Liver (tissue), 8 donors: ENCODE measurements at regions not wholly inside any gene's neighbourhood (a gene's known extent, or its start where the extent isn't known, plus 50 kb on each side); places are given as distances from the start of the nearest gene placed in this dataset.

Source experiments
- DNase-seq: peaks from one replicate; pipeline ENCODE4 v3.0.0-alpha.2; 2017; ENCODE audit warnings: low spot score
- H3K27ac ChIP-seq, 2 donors: one replicate each; pipeline ENCODE4 v1.7.0; 2013; ENCODE audit warnings: inconsistent platforms in 2 of 2, low read length in 2 of 2, control low read depth in 1 of 2, low read depth in 1 of 2, mild to moderate bottlenecking in 1 of 2
- H3K27me3 ChIP-seq, 4 donors: one replicate each; pipeline versions ENCODE4 v1.6.1 to v1.7.0; 2013; ENCODE audit warnings: low read length in 3 of 4, inconsistent platforms in 1 of 4, mild to moderate bottlenecking in 1 of 4, moderate library complexity in 1 of 4; ENCODE audit not compliant: control insufficient read depth in 4 of 4, insufficient read depth in 4 of 4
- H3K36me3 ChIP-seq, 4 donors: one replicate each; pipeline versions ENCODE4 v1.6.1 to v1.7.0; 2013; ENCODE audit warnings: low read length in 3 of 4, mild to moderate bottlenecking in 3 of 4, low read depth in 1 of 4, moderate library complexity in 1 of 4; ENCODE audit not compliant: control insufficient read depth in 4 of 4, insufficient read depth in 3 of 4
- H3K4me1 ChIP-seq, 4 donors: one replicate each; pipeline versions ENCODE4 v1.6.1 to v1.7.0; 2013; ENCODE audit warnings: low read length in 3 of 4, mild to moderate bottlenecking in 3 of 4, moderate library complexity in 1 of 4; ENCODE audit not compliant: control insufficient read depth in 4 of 4, insufficient read depth in 4 of 4
- H3K4me3 ChIP-seq, 3 donors: one replicate each; pipeline versions ENCODE4 v1.6.1 to v1.7.0; 2013; ENCODE audit warnings: low read length in 3 of 3, control low read depth in 1 of 3, low read depth in 1 of 3, mild to moderate bottlenecking in 1 of 3
- H3K9ac ChIP-seq, 2 donors: one replicate each; pipeline ENCODE4 v1.7.0; 2013; ENCODE audit warnings: low read length in 2 of 2, mild to moderate bottlenecking in 2 of 2, moderate library complexity in 2 of 2, control low read depth in 1 of 2, low read depth in 1 of 2
- H3K9me3 ChIP-seq, 4 donors: one replicate each; pipeline versions ENCODE4 v1.6.1 to v1.7.0; 2013; ENCODE audit warnings: low read length in 3 of 4; ENCODE audit not compliant: control insufficient read depth in 4 of 4
- EGR1 ChIP-seq, 2 donors: IDR thresholded peaks; 2 replicates each; pipeline ENCODE4 v1.6.1; 2016 to 2018; ENCODE audit warnings: antibody characterized with exemption in 2 of 2, low read depth in 2 of 2
- FOXA1 ChIP-seq: IDR thresholded peaks from 2 replicates; pipeline ENCODE4 v1.6.1; 2016; ENCODE audit warnings: antibody characterized with exemption
- GABPA ChIP-seq, 2 donors: IDR thresholded peaks in 1 of 2; conservative IDR thresholded peaks in 1 of 2; 2 replicates each; pipeline ENCODE4 v1.6.1; 2016; ENCODE audit warnings: antibody characterized with exemption in 2 of 2, mild to moderate bottlenecking in 1 of 2, moderate library complexity in 1 of 2
- HNF4A ChIP-seq, 2 donors: conservative IDR thresholded peaks; 2 replicates each; pipeline ENCODE4 v1.6.1; 2016; ENCODE audit warnings: antibody characterized with exemption in 2 of 2, mild to moderate bottlenecking in 2 of 2
- JUND ChIP-seq, 2 donors: IDR thresholded peaks; 2 replicates each; pipeline ENCODE4 v1.6.1; 2016; ENCODE audit warnings: antibody characterized with exemption in 2 of 2
- MAX ChIP-seq: IDR thresholded peaks from 2 replicates; pipeline ENCODE4 v1.6.1; 2016; ENCODE audit warnings: antibody characterized with exemption
- NR2F2 ChIP-seq: IDR thresholded peaks from 2 replicates; pipeline ENCODE4 v1.6.1; 2016; ENCODE audit warnings: antibody characterized with exemption
- RAD21 ChIP-seq, 2 donors: IDR thresholded peaks; 2 replicates each; pipeline ENCODE4 v1.6.1; 2016; ENCODE audit warnings: antibody characterized with exemption in 2 of 2, mild to moderate bottlenecking in 2 of 2
- RXRA ChIP-seq, 2 donors: IDR thresholded peaks; 2 replicates each; pipeline ENCODE4 v1.6.1; 2017 to 2018; ENCODE audit warnings: antibody characterized with exemption in 2 of 2, mild to moderate bottlenecking in 1 of 2
- TAF1 ChIP-seq: conservative IDR thresholded peaks from 2 replicates; pipeline ENCODE4 v1.6.1; 2016; ENCODE audit warnings: antibody characterized with exemption, mild to moderate bottlenecking
- YY1 ChIP-seq: IDR thresholded peaks from 2 replicates; pipeline ENCODE4 v1.6.1; 2016; ENCODE audit warnings: antibody characterized with exemption, mild to moderate bottlenecking
- WGBS: extraction: QIAGEN DNeasy Blood & Tissue Kit; methylation state at CpG from one replicate; pipeline ENCODE4 v1.1.7; 2013; 5-methylcytosine and 5-hydroxymethylcytosine counted together
- TF ChIP-seq, protein P1 (sequence below): IDR thresholded peaks from 2 replicates; pipeline ENCODE4 v1.6.1; 2016; ENCODE audit warnings: antibody characterized with exemption
- TF ChIP-seq, protein P2 (sequence below): IDR thresholded peaks from 2 replicates; pipeline ENCODE4 v1.6.1; 2016; ENCODE audit warnings: antibody characterized with exemption
- TF ChIP-seq, protein P3 (sequence below): fragments of 150-350 bp; IDR thresholded peaks from 2 replicates; pipeline ENCODE4 v1.5.1; 2017; ENCODE audit warnings: improper control_type of control experiment, low read depth, low read length; ENCODE audit not compliant: missing input control
- TF ChIP-seq, protein P4 (sequence below): IDR thresholded peaks from 2 replicates; pipeline ENCODE4 v1.6.1; 2016; ENCODE audit warnings: antibody characterized with exemption, mild to moderate bottlenecking
- donor health status: healthy.
- donor health status: healthy.
- donor health status: healthy.
- donor health status: healthy.
- donor health status: healthy.

- Histone ChIP-seq H3K27me3 (no peaks in the 10 kb centered on the region), H3K4me3 (no peak overlapping the region), H3K27ac (no peak overlapping the region), H3K36me3 (no peaks in the 10 kb centered on the region), H3K9ac (no peak overlapping the region), H3K4me1 (no peaks in the 10 kb centered on the region), H3K9me3 (no peaks in the 10 kb centered on the region)
- DNase-seq: no peak
- TF ChIP-seq MAX: no peak
- no peak for TF ChIP-seq RAD21 (IDR thresholded peaks at IDR 0.05)
- no peak for TF ChIP-seq FOXA1
- no peak for TF ChIP-seq TAF1
- TF ChIP-seq, protein P1, sequence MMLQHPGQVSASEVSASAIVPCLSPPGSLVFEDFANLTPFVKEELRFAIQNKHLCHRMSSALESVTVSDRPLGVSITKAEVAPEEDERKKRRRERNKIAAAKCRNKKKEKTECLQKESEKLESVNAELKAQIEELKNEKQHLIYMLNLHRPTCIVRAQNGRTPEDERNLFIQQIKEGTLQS: no peak
- no peak for TF ChIP-seq GABPA (IDR thresholded peaks at IDR 0.05 in 1 of 2, conservative IDR thresholded peaks at IDR 0.05 in 1 of 2)
- TF ChIP-seq RXRA (IDR thresholded peaks at IDR 0.05): no peak
- no peak for TF ChIP-seq NR2F2
- TF ChIP-seq JUND (IDR thresholded peaks at IDR 0.05): no peak
These were observed 230.8 kb upstream of the NAV3 start for GRCh38 chr12:77599782-77600467.

DNA sequence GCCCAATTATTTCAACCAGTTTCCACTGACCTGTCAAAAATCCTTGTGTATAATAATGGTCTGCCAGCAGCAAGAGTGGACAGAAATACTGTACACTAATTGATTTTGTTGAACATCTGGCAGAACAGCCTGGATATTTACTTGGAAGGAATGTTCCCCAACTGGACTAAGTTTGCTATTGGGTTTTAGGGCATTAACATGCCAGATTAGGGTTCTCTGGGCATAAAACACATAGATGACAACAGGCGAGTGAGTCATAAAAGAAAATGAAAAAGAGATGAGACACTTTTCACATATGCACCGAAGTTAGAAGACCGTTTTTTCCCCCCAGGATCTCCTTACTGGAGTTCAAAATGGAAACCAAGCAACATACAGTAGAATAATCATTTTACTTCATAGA is 236.3 kb upstream of the NAV3 start:
- peaks cover 0 to 1% (median 0%) of the 10 kb centered on the region in 4 donors for H3K4me1 ChIP-seq
- no peaks in the 10 kb centered on the region for H3K27me3 ChIP-seq
- TF ChIP-seq GABPA (IDR thresholded peaks at IDR 0.05 in 1 of 2, conservative IDR thresholded peaks at IDR 0.05 in 1 of 2): no peak
- TF ChIP-seq HNF4A (conservative IDR thresholded peaks at IDR 0.05): no peak
- TF ChIP-seq YY1: no peak
- TF ChIP-seq RAD21 (IDR thresholded peaks at IDR 0.05): no peak
- no peak for TF ChIP-seq JUND (IDR thresholded peaks at IDR 0.05)
- TF ChIP-seq, protein P2, sequence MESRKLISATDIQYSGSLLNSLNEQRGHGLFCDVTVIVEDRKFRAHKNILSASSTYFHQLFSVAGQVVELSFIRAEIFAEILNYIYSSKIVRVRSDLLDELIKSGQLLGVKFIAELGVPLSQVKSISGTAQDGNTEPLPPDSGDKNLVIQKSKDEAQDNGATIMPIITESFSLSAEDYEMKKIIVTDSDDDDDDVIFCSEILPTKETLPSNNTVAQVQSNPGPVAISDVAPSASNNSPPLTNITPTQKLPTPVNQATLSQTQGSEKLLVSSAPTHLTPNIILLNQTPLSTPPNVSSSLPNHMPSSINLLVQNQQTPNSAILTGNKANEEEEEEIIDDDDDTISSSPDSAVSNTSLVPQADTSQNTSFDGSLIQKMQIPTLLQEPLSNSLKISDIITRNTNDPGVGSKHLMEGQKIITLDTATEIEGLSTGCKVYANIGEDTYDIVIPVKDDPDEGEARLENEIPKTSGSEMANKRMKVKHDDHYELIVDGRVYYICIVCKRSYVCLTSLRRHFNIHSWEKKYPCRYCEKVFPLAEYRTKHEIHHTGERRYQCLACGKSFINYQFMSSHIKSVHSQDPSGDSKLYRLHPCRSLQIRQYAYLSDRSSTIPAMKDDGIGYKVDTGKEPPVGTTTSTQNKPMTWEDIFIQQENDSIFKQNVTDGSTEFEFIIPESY: no peak
- no peak for TF ChIP-seq EGR1 (IDR thresholded peaks at IDR 0.05; ENCODE audit: low read depth in 2 of 2)
- no peak for TF ChIP-seq MAX
- TF ChIP-seq, protein P3, sequence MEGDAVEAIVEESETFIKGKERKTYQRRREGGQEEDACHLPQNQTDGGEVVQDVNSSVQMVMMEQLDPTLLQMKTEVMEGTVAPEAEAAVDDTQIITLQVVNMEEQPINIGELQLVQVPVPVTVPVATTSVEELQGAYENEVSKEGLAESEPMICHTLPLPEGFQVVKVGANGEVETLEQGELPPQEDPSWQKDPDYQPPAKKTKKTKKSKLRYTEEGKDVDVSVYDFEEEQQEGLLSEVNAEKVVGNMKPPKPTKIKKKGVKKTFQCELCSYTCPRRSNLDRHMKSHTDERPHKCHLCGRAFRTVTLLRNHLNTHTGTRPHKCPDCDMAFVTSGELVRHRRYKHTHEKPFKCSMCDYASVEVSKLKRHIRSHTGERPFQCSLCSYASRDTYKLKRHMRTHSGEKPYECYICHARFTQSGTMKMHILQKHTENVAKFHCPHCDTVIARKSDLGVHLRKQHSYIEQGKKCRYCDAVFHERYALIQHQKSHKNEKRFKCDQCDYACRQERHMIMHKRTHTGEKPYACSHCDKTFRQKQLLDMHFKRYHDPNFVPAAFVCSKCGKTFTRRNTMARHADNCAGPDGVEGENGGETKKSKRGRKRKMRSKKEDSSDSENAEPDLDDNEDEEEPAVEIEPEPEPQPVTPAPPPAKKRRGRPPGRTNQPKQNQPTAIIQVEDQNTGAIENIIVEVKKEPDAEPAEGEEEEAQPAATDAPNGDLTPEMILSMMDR: no peak
- TF ChIP-seq, protein P4, sequence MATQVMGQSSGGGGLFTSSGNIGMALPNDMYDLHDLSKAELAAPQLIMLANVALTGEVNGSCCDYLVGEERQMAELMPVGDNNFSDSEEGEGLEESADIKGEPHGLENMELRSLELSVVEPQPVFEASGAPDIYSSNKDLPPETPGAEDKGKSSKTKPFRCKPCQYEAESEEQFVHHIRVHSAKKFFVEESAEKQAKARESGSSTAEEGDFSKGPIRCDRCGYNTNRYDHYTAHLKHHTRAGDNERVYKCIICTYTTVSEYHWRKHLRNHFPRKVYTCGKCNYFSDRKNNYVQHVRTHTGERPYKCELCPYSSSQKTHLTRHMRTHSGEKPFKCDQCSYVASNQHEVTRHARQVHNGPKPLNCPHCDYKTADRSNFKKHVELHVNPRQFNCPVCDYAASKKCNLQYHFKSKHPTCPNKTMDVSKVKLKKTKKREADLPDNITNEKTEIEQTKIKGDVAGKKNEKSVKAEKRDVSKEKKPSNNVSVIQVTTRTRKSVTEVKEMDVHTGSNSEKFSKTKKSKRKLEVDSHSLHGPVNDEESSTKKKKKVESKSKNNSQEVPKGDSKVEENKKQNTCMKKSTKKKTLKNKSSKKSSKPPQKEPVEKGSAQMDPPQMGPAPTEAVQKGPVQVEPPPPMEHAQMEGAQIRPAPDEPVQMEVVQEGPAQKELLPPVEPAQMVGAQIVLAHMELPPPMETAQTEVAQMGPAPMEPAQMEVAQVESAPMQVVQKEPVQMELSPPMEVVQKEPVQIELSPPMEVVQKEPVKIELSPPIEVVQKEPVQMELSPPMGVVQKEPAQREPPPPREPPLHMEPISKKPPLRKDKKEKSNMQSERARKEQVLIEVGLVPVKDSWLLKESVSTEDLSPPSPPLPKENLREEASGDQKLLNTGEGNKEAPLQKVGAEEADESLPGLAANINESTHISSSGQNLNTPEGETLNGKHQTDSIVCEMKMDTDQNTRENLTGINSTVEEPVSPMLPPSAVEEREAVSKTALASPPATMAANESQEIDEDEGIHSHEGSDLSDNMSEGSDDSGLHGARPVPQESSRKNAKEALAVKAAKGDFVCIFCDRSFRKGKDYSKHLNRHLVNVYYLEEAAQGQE: no peak
- H3K36me3 ChIP-seq: no peaks in the 10 kb centered on the region
- no peak overlapping the region for H3K9ac ChIP-seq
- H3K4me3 ChIP-seq: no peak overlapping the region
- no peak overlapping the region for H3K27ac ChIP-seq
- H3K9me3 ChIP-seq: no peaks in the 10 kb centered on the region
- WGBS: 91% methylated on average over 3 of the region's 3 CpGs
- DNase-seq: no peak
